Mesothelial cell of epicardium (in vitro differentiated cells): ENCODE measurements at regions not wholly inside any gene's neighbourhood (a gene's known extent, or its start where the extent isn't known, plus 50 kb on each side); places are given as distances from the start of the nearest gene placed in this dataset.

Experiments used
- DNase-seq, 2 experiments: peaks; one replicate each; pipeline ENCODE4 v3.0.0; 2021; ENCODE audit warnings: low spot score in 2 of 2; ENCODE audit not compliant: unreplicated experiment in 2 of 2
- H3K27ac Mint-ChIP-seq: 2 replicates; pipeline ENCODE4 v1.8.0; 2021; ENCODE audit warnings: mixed read lengths
- H3K27me3 Mint-ChIP-seq: 2 replicates; pipeline ENCODE4 v1.8.0; 2021; ENCODE audit warnings: low read depth, mixed read lengths
- H3K36me3 Mint-ChIP-seq: 2 replicates; pipeline ENCODE4 v1.8.0; 2021; ENCODE audit warnings: mixed read lengths
- H3K4me1 Mint-ChIP-seq: 2 replicates; pipeline ENCODE4 v1.8.0; 2021; ENCODE audit warnings: mixed read lengths
- H3K4me3 Mint-ChIP-seq: 2 replicates; pipeline ENCODE4 v1.8.0; 2021; ENCODE audit warnings: mild to moderate bottlenecking, moderate library complexity, mixed read lengths
- H3K9me3 Mint-ChIP-seq: 2 replicates; pipeline ENCODE4 v1.8.0; 2021; ENCODE audit warnings: mixed read lengths
- TF ChIP-seq, protein P1 (sequence below): fragments of 200-600 bp; sonication (generic); IDR thresholded peaks from one replicate; pipeline ENCODE4 v1.5.0; 2021; ENCODE audit warnings: antibody characterized with exemption; ENCODE audit not compliant: unreplicated experiment

DNA sequence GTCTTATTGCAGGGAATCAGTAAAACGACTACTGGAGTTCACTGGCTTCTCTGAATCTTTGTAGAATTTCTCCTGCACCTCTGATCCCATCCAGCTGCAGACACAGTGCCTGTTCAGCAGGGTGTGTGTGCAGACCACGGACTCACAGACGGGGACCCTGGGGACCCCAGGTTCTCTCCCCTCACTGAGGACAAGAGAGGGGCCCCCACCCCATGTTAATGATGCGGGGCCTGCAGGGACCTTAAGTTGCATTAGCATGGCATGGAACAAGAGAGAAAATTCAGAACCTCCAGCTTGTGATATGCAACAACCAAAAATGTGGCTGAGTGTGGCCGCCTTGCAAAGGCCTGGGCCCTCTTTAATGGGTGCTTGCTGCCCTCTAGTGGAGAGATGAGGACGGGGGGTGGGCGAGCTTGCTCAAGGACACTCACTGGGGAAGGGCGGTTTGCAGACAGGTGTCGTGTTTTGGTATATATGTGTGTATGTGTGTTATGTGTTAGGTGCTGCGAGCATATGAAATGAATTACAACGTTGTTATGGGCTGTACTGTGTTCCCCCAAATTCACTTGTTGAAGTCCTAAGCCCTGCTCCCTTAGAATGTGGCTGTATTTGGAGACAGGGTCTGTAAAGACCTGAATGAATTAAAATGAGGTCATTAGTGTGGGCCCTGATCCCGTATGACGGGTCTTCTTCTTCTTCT lies 84.4 kb upstream of the SEPTIN5 start:
- Mint-ChIP-seq H3K4me1 (no peaks in the 10 kb centered on the region), H3K27ac (no peak overlapping the region), H3K4me3 (no peak overlapping the region), H3K27me3 (peaks cover 18% of the 10 kb centered on the region), H3K9me3 (no peaks in the 10 kb centered on the region), H3K36me3 (no peaks in the 10 kb centered on the region)
- DNase-seq, result peak; percentile 66 to 91
- TF ChIP-seq, protein P1, sequence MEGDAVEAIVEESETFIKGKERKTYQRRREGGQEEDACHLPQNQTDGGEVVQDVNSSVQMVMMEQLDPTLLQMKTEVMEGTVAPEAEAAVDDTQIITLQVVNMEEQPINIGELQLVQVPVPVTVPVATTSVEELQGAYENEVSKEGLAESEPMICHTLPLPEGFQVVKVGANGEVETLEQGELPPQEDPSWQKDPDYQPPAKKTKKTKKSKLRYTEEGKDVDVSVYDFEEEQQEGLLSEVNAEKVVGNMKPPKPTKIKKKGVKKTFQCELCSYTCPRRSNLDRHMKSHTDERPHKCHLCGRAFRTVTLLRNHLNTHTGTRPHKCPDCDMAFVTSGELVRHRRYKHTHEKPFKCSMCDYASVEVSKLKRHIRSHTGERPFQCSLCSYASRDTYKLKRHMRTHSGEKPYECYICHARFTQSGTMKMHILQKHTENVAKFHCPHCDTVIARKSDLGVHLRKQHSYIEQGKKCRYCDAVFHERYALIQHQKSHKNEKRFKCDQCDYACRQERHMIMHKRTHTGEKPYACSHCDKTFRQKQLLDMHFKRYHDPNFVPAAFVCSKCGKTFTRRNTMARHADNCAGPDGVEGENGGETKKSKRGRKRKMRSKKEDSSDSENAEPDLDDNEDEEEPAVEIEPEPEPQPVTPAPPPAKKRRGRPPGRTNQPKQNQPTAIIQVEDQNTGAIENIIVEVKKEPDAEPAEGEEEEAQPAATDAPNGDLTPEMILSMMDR, result peak; percentile 80

DNA sequence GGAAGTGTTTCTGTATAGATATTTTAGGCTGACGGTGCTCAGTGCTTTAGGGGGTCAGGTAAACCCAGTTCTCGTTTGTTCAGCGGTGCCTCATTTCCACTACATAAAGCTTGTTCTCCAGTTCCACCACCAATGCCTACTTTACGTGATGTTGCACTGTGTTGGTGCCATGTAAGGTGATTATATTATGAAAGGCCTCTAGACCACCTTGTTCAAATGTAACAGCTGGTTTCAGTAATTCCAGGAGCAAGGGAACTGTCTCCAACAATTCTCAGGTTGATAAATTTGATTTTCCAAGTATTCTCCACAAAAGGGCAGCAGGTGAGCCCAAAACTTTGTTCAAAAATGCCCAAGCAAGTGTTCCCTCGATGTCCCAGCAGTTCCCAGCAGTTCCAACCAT lies 83.7 kb upstream of the SEPTIN5 start:
- Mint-ChIP-seq H3K27ac (no peak overlapping the region), H3K4me1 (no peaks in the 10 kb centered on the region), H3K36me3 (no peaks in the 10 kb centered on the region), H3K9me3 (no peaks in the 10 kb centered on the region), H3K4me3 (no peak overlapping the region), H3K27me3 (peaks cover 19% of the 10 kb centered on the region)
- peak in 1 of 2 experiments; percentile 6 for DNase-seq
- TF ChIP-seq, protein P1, result no peak

DNA sequence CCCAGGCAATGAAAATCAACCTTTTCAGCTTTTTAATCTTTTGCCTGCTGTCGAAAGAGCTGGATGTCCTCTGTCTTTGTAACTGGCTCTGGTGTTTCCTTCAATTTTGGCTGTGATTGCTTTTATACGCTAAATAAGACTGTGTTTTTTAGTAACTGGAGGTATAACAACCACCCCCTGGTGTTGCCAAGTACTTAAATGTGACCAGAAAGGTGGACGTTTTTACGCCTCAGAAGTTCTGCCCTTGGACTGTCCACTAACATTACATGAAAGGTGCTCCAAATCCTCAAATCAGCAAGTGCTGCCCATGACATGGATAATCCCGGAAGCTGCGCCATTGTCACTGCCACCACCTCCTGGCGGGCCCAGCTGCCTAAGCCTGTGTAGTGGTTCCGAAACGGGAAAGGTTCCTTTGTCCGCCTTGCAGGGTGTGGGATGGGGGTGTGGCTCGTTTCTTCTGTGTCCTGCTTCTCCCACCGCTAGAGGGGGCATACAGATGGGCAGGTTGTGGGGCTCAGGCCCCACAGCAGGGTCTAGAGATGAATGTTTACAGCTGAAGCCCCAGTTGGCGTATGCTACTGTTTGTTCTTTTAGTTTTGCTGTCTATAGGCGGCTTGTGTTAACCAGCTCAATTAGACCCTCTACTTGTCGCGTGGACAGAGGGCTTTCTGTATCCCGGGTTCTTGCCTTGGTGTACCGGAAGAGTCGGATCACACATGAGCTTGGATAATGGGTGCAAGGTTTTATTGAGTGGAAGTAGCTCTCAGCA lies 82.2 kb upstream of the SEPTIN5 start:
- TF ChIP-seq, protein P1, result peak; percentile 23
- no peaks in the 10 kb centered on the region for H3K9me3 Mint-ChIP-seq

DNA sequence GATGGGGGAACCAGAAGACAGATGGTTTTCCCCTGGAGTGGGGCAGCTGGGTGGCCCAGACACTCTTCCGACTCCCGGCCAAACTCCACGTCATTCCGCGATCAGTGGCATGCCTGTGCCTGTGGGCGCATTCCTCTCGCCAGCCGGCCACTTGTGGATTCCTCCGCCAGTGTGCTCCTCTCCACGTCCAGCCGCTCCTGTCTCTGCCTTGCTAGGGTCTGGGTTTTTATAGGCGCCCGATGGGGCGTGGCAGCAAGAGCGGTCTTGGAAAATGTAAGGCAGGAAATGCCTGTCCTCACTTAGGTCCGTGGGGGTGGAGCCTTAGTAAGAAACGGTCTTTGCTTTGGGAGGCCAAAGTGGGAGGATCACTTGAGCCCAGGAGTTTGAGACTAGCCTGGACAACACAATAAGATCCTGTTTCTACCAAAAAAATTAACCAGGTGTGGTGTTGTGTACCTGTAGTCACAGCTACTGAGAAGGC lies 81.6 kb upstream of the SEPTIN5 start:
- no peak overlapping the region for H3K4me3 Mint-ChIP-seq
- no peak overlapping the region for H3K27ac Mint-ChIP-seq
- no peaks in the 10 kb centered on the region for H3K36me3 Mint-ChIP-seq
- no peaks in the 10 kb centered on the region for H3K9me3 Mint-ChIP-seq
- no peaks in the 10 kb centered on the region for H3K4me1 Mint-ChIP-seq
- TF ChIP-seq, protein P1, result no peak
- DNase-seq, result no peak
- peaks cover 19% of the 10 kb centered on the region for H3K27me3 Mint-ChIP-seq

More for the DNA sequence above, 82.2 kb upstream of the SEPTIN5 start:
- Mint-ChIP-seq H3K4me1 (no peaks in the 10 kb centered on the region), H3K27me3 (peaks cover 19% of the 10 kb centered on the region), H3K27ac (no peak overlapping the region), H3K36me3 (no peaks in the 10 kb centered on the region), H3K4me3 (no peak overlapping the region)
- DNase-seq, result no peak

DNA sequence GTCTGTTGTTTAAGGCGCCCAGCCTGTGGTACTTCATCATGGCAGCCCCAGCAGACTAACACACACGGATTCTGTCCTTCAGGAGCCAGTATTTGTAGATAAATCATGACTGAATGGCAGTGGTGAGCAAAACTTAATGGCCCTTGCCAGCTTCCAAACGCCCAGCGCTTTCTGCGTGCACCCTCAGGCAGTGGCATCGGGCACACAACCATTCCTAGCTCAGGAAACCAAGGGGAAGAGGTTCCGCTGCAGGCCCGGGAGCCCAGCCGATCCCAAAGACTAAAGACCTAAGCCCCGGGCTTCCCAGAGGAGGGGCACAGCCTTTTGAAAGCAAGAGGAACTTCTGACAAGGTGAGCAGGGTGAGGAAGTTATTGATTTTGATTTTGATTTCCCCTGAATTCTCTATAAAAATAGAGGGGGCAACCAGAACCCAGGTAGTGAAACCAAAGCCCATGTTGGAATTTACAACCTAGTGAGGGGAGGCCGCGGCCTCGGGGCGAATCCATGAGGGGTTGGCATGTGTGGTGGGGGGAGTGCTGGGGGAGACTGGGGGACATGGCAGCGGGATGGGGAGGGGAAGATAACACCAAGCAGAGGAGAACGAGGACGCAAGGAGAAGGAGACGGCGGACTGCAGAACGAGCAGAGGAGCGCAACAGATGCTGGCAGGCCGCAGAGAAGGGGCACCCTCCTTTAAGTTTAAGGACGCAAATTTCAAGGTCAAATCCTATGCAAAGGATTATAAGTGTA lies 79.9 kb upstream of the SEPTIN5 start:
- no peak overlapping the region for H3K27ac Mint-ChIP-seq
- TF ChIP-seq, protein P1, result no peak
- peaks cover 18% of the 10 kb centered on the region for H3K27me3 Mint-ChIP-seq
- H3K4me3 Mint-ChIP-seq, result no peak overlapping the region
- no peaks in the 10 kb centered on the region for H3K4me1 Mint-ChIP-seq
- no peaks in the 10 kb centered on the region for H3K36me3 Mint-ChIP-seq
- no peak for DNase-seq
- H3K9me3 Mint-ChIP-seq, result no peaks in the 10 kb centered on the region
